SU-DHL-6 (cell line): ENCODE measurements at regions not wholly inside any gene's neighbourhood (a gene's known extent, or its start where the extent isn't known, plus 50 kb on each side); places are given as distances from the start of the nearest gene placed in this dataset.

Source experiments
- H2AFZ ChIP-seq: fragments of 200-600 bp; sonication (generic); 2 replicates; pipeline ENCODE4 v1.6.1; 2014; ENCODE audit warnings: low read depth, mild to moderate bottlenecking, moderate library complexity, mixed read lengths, antibody characterized with exemption, low read length; ENCODE audit not compliant: severe bottlenecking
- H3F3A ChIP-seq: fragments of 200-600 bp; shearing (Covaris generic); 2 replicates; pipeline ENCODE4 v1.6.0; 2016; ENCODE audit warnings: antibody characterized with exemption, mild to moderate bottlenecking; ENCODE audit not compliant: insufficient read depth
- H3K27ac ChIP-seq: fragments of 200-600 bp; sonication (generic); 2 replicates; pipeline ENCODE4 v1.5.1; 2016; ENCODE audit warnings: low read depth, mild to moderate bottlenecking, low read length, moderate library complexity, mixed read lengths
- H3K27me3 ChIP-seq: fragments of 200-600 bp; sonication (generic), shearing (Covaris generic); 2 replicates; pipeline ENCODE4 v1.6.0; 2014; ENCODE audit warnings: mild to moderate bottlenecking, low read length
- H3K36me3 ChIP-seq: fragments of 200-600 bp; sonication (generic); 2 replicates; pipeline ENCODE4 v1.6.1; 2014; ENCODE audit warnings: mild to moderate bottlenecking, low read length, mixed read lengths
- H3K4me2 ChIP-seq: fragments of 300-600, 200-600 bp; shearing (Covaris generic), sonication (generic); 2 replicates; pipeline ENCODE4 v1.6.0; 2014; ENCODE audit warnings: low read length, low read depth, mild to moderate bottlenecking; ENCODE audit not compliant: poor library complexity, severe bottlenecking
- H3K4me3 ChIP-seq: fragments of 200-600 bp; sonication (generic); 2 replicates; pipeline ENCODE4 v1.5.1; 2014; ENCODE audit warnings: antibody characterized with exemption, low read length, mild to moderate bottlenecking, mixed read lengths; ENCODE audit not compliant: insufficient read depth, poor library complexity, severe bottlenecking
- H3K79me2 ChIP-seq: fragments of 200-600 bp; sonication (generic); 2 replicates; pipeline ENCODE4 v1.6.1; 2014; ENCODE audit warnings: mild to moderate bottlenecking, low read length, moderate library complexity; ENCODE audit not compliant: insufficient read depth
- H3K9ac ChIP-seq: fragments of 200-600 bp; sonication (generic); 2 replicates; pipeline ENCODE4 v1.7.0; 2014; ENCODE audit warnings: mild to moderate bottlenecking, low read length
- H3K9me2 ChIP-seq: fragments of 200-600 bp; sonication (generic); replicated peaks from 2 replicates; pipeline ENCODE4 v1.6.1; 2014; ENCODE audit warnings: low read length; ENCODE audit not compliant: insufficient read depth
- H3K9me3 ChIP-seq: fragments of 200-600 bp; sonication (generic); 2 replicates; pipeline ENCODE4 v1.6.1; 2014; ENCODE audit warnings: low read length, mixed read lengths; ENCODE audit not compliant: insufficient read depth
- H4K20me1 ChIP-seq: fragments of 200-600 bp; sonication (generic); 2 replicates; pipeline ENCODE4 v1.6.1; 2014; ENCODE audit warnings: low read depth, mild to moderate bottlenecking, antibody characterized with exemption, low read length, moderate library complexity, mixed read lengths
- CTCF ChIP-seq: fragments of 200-600 bp; sonication (generic); IDR thresholded peaks from one replicate; pipeline ENCODE4 v1.5.1; 2017; ENCODE audit warnings: antibody characterized with exemption, mild to moderate bottlenecking, low read length, moderate library complexity; ENCODE audit not compliant: insufficient read depth, poor library complexity, severe bottlenecking
- EZH2phosphoT487 ChIP-seq: fragments of 200-600 bp; sonication (generic), shearing (Covaris generic); conservative IDR thresholded peaks from 2 replicates; pipeline ENCODE4 v1.6.1; 2018; ENCODE audit warnings: mild to moderate bottlenecking, antibody characterized with exemption, low read length, moderate library complexity, mixed read lengths

GRCh38 chr10:56082169-56082568 is 278.9 kb downstream of the ZWINT start:
- Histone ChIP-seq H3K9me3 (no peaks in the 10 kb centered on the region), H2AFZ (no peak overlapping the region), H3K36me3 (no peaks in the 10 kb centered on the region), H3F3A (no peaks in the 10 kb centered on the region), H3K79me2 (no peaks in the 10 kb centered on the region), H3K9me2 (no peaks in the 10 kb centered on the region), H3K4me2 (no peak overlapping the region), H3K4me3 (no peak overlapping the region), H4K20me1 (no peaks in the 10 kb centered on the region), H3K9ac (no peak overlapping the region), H3K27ac (no peak overlapping the region), H3K27me3 (no peaks in the 10 kb centered on the region)
- no peak for TF ChIP-seq CTCF
- no peak for TF ChIP-seq EZH2phosphoT487

- Histone ChIP-seq H3K27ac (no peak overlapping the region), H3K4me2 (no peak overlapping the region), H2AFZ (no peak overlapping the region), H3K27me3 (no peaks in the 10 kb centered on the region), H3K9me3 (no peaks in the 10 kb centered on the region), H4K20me1 (no peaks in the 10 kb centered on the region), H3K4me3 (no peak overlapping the region), H3K36me3 (no peaks in the 10 kb centered on the region), H3F3A (no peaks in the 10 kb centered on the region), H3K79me2 (no peaks in the 10 kb centered on the region), H3K9me2 (no peaks in the 10 kb centered on the region), H3K9ac (no peak overlapping the region)
- TF ChIP-seq CTCF (no peak), EZH2phosphoT487 (no peak)
Observed at GRCh38 chr10:56068473-56069263, 292.4 kb downstream of the ZWINT start.

GRCh38 chr10:56068040-56068439 is 293.0 kb downstream of the ZWINT start:
- Histone ChIP-seq H3K9ac (no peak overlapping the region), H3K9me2 (no peaks in the 10 kb centered on the region), H2AFZ (no peak overlapping the region), H3F3A (no peaks in the 10 kb centered on the region), H3K27ac (no peak overlapping the region), H3K36me3 (no peaks in the 10 kb centered on the region), H3K4me2 (no peak overlapping the region), H3K9me3 (no peaks in the 10 kb centered on the region), H4K20me1 (no peaks in the 10 kb centered on the region), H3K27me3 (no peaks in the 10 kb centered on the region), H3K4me3 (no peak overlapping the region), H3K79me2 (no peaks in the 10 kb centered on the region)
- TF ChIP-seq EZH2phosphoT487 (no peak), CTCF (no peak)
